ENCODE measurements at regions not wholly inside any gene's neighbourhood (a gene's known extent, or its start where the extent isn't known, plus 50 kb on each side); places are given as distances from the start of the nearest gene placed in this dataset.
A peak's percentile ranks its signal among the peaks of the same experiment; 100 is the strongest.

DNA sequence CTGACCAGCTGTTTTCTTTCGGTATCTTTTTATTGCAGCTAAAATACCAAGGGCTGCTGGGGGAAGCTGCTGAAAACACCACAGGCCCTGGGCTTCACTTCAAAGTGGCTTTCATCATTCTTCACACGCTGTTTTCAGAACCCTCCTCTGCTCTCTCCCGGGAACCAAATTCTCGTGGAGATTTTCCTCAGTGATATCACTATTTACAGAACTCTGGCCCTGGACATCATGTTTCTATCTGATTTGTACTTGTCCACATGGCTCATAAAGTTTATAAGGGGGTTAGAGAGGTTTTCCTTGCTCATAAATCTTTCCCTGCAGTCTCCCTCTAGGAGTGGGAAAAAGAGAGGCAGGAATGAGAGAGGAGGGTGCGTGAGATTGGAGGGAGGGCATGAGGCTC is 177.4 kb upstream of the NPVF start:
- H3K4me3 ChIP-seq (ENCODE audit: low read depth, low read length): no peak overlapping the region
- peak; percentile 87 for DNase-seq (ENCODE audit: extremely low spot score)
- no peaks in the 10 kb centered on the region for H3K36me3 ChIP-seq (ENCODE audit: insufficient read depth)
- H3K4me1 ChIP-seq (ENCODE audit: insufficient read depth): no peaks in the 10 kb centered on the region
- no peak overlapping the region for H3K27ac ChIP-seq (ENCODE audit: low read depth)
- WGBS: 18% methylated on average over 5 of the region's 5 CpGs

DNA sequence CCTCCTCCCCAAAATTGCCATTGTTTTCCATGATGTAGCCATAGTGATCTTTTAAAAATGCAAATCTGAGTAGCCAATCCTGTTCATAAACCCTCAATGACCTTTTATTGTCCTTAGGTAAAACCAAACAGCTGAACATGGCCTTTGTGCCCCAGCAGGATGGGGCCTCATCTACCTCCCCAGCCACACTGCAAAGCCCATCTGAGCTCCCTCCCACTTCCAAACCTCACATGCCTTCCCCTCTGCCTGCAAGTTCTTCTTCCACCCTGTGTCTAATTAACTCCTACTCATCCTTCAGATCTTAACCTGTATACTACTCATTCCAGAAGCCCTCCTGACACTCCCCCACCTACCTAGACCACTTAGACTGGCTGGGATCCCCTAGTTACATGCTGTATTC is 178.8 kb upstream of the NPVF start:
- no peak for DNase-seq (ENCODE audit: extremely low spot score)

DNA sequence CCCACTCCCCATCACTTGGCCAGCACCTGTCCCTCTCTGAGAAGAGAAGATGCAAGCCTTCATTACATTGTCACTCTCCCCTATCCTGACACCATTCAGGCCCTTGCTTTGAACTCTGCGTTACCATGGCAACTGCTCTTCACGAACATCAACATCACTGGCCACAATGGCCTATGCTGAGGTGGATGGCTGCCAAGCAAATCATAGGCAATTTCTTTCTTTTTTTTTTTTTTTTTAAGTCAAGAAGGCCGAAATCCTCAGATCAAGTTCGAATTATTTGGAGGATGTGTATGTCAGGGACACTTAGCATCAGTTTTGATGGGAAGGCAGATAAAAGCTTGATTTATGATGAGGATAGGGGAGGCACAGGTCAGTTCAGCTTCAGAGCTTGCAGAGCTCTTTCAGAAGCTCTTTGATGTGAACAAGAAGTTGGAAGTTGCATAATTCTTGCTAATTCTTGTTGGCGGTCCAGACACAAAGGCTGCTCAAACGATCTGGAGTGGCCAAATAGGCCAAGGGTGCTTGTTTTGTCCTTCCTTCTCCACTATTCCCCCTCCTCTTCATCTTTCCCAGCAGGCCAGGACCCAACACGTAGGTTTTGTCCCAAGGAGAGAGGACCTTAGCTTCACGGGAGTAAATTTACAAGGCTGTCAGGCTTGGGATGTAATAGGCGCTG is 179.9 kb upstream of the NPVF start:
- H3K4me3 ChIP-seq (ENCODE audit: low read depth, low read length): no peak overlapping the region
- H3K27ac ChIP-seq (ENCODE audit: low read depth): peak overlapping the region; percentile 25
- WGBS: 55% methylated on average over 9 of the region's 9 CpGs
- no peaks in the 10 kb centered on the region for H3K4me1 ChIP-seq (ENCODE audit: insufficient read depth)
- DNase-seq (ENCODE audit: extremely low spot score): no peak
- H3K36me3 ChIP-seq (ENCODE audit: insufficient read depth): no peaks in the 10 kb centered on the region

More for the DNA sequence above, 178.8 kb upstream of the NPVF start:
- Histone ChIP-seq H3K36me3 (ENCODE audit: insufficient read depth) (no peaks in the 10 kb centered on the region), H3K27ac (ENCODE audit: low read depth) (no peak overlapping the region), H3K4me3 (ENCODE audit: low read depth, low read length) (no peak overlapping the region), H3K4me1 (ENCODE audit: insufficient read depth) (no peaks in the 10 kb centered on the region)

DNA sequence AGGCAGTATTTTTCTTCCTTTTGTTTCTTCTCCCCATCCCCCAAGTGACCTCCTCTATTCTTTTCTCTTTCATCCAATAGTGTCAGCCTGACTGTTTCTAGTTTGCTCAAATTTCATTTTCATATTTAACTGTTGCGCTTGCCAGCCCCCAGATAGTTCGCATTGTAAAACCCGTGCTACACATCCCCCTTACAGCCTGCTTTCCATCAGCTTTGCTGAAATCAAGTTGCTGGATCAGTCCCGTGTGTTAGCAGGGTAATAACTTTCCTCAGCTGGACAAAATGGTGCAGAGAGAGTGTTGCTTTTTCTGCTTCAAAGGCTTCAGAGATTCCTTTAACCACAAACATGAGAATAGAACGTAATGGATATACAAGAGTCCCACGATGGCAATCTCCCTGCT is 180.6 kb upstream of the NPVF start:
- no peak for DNase-seq (ENCODE audit: extremely low spot score)
- WGBS: 30% methylated on average over 6 of the region's 6 CpGs
- Histone ChIP-seq H3K4me1 (ENCODE audit: insufficient read depth) (no peaks in the 10 kb centered on the region), H3K4me3 (ENCODE audit: low read depth, low read length) (no peak overlapping the region), H3K36me3 (ENCODE audit: insufficient read depth) (no peaks in the 10 kb centered on the region), H3K27ac (ENCODE audit: low read depth) (no peak overlapping the region)

DNA sequence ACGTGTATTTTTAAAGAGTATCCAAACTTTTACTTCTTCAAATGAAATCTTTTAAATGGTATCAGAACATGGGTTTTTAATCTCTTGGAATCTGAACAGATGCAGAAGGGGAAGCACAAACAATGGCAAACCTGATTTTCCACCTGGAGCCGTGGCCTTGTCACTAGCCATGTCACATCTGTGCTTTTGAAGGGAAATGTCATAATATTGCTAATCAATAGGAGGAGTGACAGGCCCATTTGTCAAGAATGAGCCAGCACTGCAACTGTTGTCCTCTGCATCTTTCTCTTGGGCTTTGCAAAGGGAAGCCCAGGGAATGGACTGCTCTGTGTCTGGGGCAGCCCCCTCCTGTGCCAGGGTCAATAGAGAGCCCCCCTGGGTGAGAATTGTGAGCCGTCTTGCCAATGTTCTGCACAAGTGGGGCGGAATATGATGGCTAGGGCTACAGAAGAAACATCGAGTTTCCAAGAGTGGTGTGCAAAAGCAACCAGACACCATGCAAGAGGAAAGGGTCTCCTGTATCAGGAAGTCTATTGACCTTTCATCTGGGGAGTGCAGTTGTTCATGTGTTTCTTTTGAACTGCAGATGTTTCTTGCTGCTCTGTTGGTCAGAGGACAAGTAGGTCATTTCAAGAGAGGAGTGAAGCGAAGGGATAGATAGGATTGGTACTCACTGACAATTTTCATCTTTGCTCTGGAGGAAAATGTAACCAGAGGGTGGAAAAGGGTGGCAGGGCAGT is 181.8 kb upstream of the NPVF start:
- DNase-seq (ENCODE audit: extremely low spot score): no peak
- WGBS: 75% methylated on average over 6 of the region's 6 CpGs
- Histone ChIP-seq H3K36me3 (ENCODE audit: insufficient read depth) (no peaks in the 10 kb centered on the region), H3K27ac (ENCODE audit: low read depth) (no peak overlapping the region), H3K4me1 (ENCODE audit: insufficient read depth) (no peaks in the 10 kb centered on the region), H3K4me3 (ENCODE audit: low read depth, low read length) (no peak overlapping the region)

DNA sequence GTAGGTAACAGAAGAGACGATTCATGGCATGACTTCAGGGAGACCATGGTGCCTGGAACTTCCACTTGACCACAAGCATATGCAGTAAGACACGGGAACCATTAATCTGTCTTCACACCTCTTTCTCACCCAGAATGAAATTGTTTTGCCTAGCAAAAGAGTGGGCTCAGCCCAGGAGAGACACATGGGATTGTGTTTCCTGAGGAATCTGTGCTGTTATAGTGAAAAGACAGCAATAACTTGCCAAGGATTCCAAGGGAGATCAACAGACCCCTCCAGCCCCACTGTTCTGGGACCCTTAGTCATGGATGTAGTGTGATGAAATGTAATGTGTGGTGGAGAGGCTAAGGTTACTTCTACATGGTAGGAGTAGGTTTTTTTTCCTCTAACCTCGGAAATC is 192.5 kb upstream of the NPVF start:
- 56% methylated on average over 3 of the region's 3 CpGs for WGBS
- Histone ChIP-seq H3K36me3 (ENCODE audit: insufficient read depth) (no peaks in the 10 kb centered on the region), H3K4me3 (ENCODE audit: low read depth, low read length) (no peak overlapping the region), H3K4me1 (ENCODE audit: insufficient read depth) (no peaks in the 10 kb centered on the region), H3K27ac (ENCODE audit: low read depth) (no peak overlapping the region)
- DNase-seq (ENCODE audit: extremely low spot score): no peak

DNA sequence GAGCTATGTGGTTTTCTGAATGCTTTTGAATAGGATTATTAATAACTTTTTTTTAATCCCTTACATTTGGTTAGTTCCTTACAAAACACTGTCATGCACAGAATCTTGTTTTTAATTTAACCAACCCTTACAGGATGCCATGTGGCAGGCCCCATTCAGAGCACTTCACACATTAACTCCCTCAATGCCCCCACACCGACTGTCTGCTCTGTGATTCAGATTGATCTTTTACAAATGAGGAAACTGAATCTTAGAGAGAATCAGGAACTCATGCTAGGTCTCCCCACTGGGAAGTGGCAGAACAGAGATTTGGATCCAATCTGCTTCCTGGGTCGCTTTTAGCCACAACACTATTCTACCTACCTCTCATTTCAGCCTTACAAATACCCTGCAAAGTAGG is 195.8 kb upstream of the NPVF start:
- H3K4me1 ChIP-seq (ENCODE audit: insufficient read depth): no peaks in the 10 kb centered on the region
- DNase-seq (ENCODE audit: extremely low spot score): no peak
- 59% methylated on average over 2 of the region's 2 CpGs for WGBS
- no peak overlapping the region for H3K4me3 ChIP-seq (ENCODE audit: low read depth, low read length)
- no peak overlapping the region for H3K27ac ChIP-seq (ENCODE audit: low read depth)
- no peaks in the 10 kb centered on the region for H3K36me3 ChIP-seq (ENCODE audit: insufficient read depth)

DNA sequence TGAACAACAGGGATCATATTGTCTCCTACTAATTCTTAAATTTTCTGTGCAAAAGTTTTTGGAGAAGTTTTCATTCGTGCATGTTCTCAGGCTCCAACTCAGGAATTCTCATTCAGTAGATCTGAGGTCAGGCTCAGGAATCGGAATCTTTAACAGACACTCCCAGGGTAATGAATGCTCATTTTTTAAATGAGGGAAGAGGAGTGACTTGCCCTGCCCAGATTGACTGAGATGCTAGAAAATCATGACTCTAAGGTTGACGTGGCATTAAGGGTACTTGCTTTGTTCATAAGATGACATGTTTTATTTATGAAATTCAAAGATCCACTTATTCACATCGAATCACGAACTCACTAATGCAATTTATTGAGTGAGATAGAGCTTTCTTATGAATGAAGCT is 196.6 kb upstream of the NPVF start:
- H3K4me3 ChIP-seq (ENCODE audit: low read depth, low read length): no peak overlapping the region
- no peak overlapping the region for H3K27ac ChIP-seq (ENCODE audit: low read depth)
- no peak for DNase-seq (ENCODE audit: extremely low spot score)
- H3K36me3 ChIP-seq (ENCODE audit: insufficient read depth): no peaks in the 10 kb centered on the region
- 84% methylated on average over 5 of the region's 5 CpGs for WGBS
- H3K4me1 ChIP-seq (ENCODE audit: insufficient read depth): no peaks in the 10 kb centered on the region

DNA sequence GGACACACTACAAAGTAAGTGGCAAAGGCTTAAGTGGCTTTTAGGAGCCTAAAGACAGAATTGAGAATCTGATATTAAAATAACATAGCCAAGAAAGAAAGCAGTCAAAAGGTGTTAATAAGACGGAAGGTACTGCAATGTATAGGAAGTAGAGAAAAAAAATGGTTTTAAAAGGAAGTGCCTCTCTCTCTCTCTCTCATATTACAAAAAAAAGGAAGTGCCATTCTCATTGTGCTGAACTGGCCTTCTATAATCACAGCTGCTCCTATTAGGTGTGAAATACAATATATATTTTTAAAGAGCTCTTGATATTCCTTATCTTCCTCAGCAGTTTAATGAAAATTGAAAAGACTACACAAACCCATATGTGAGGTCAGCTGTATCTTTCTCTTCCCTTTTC is 199.4 kb upstream of the NPVF start:
- 61% methylated on average over 1 of the region's 1 CpG for WGBS
- Histone ChIP-seq H3K27ac (ENCODE audit: low read depth) (no peak overlapping the region), H3K4me1 (ENCODE audit: insufficient read depth) (no peaks in the 10 kb centered on the region), H3K36me3 (ENCODE audit: insufficient read depth) (no peaks in the 10 kb centered on the region), H3K4me3 (ENCODE audit: low read depth, low read length) (no peak overlapping the region)
- no peak for DNase-seq (ENCODE audit: extremely low spot score)

DNA sequence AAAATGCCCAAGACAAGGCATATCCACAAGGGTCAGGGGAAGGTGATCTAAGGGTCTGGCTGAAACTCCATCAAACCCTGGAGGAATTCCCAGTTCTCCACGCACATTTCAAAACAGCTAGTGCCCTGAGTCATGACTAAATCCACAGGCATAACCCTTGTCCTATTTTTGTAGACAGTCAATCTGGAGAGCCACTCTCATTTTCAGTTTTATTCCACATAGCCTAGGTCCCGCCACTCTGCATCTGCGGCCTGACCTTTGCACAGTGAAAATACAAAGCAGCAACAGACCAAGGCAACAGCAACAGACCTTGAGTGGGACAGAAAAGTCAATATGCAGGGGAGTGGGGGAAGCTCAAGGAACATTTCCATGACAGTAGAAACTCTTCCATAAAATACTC is 201.4 kb upstream of the NPVF start:
- Histone ChIP-seq H3K4me3 (ENCODE audit: low read depth, low read length) (no peak overlapping the region), H3K27ac (ENCODE audit: low read depth) (no peak overlapping the region), H3K4me1 (ENCODE audit: insufficient read depth) (no peaks in the 10 kb centered on the region), H3K36me3 (ENCODE audit: insufficient read depth) (no peaks in the 10 kb centered on the region)
- 69% methylated on average over 3 of the region's 3 CpGs for WGBS
- no peak for DNase-seq (ENCODE audit: extremely low spot score)

DNA sequence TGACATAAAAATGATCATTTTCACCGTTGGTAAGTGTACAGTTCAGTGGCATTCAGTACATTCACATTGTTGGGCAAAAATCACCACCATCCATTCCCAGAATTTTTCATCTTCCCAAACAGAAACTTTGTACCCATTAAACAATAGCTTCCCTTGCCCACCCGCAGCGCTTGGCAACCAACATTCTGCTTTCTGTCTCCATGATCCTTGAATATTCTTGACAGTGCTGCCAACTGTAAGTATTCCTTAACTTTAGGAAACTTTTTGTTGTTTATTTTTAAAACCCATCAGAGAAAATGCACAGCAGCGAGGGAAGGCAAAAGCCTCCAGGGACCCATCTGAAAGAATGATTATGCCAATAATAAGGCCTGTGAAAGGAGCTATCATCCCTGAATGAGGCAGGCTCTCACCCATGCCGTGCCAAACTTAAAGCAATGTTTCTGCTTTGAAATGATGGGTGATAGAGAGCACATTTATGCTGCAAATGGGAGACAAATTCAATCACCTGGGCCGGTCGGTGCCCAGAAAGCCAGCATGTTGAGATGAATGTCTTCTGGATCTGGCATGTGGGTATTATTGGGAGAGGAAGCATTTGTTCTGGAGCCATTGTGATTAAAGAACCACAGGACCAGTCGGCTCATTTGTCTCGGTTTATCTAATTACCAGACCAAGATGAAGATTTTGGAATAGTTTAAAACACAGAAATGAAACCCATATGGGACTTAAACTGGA is 202.1 kb upstream of the NPVF start:
- no peak for DNase-seq (ENCODE audit: extremely low spot score)
- 82% methylated on average over 9 of the region's 9 CpGs for WGBS
- Histone ChIP-seq H3K27ac (ENCODE audit: low read depth) (no peak overlapping the region), H3K4me3 (ENCODE audit: low read depth, low read length) (no peak overlapping the region), H3K36me3 (ENCODE audit: insufficient read depth) (no peaks in the 10 kb centered on the region), H3K4me1 (ENCODE audit: insufficient read depth) (no peaks in the 10 kb centered on the region)

DNA sequence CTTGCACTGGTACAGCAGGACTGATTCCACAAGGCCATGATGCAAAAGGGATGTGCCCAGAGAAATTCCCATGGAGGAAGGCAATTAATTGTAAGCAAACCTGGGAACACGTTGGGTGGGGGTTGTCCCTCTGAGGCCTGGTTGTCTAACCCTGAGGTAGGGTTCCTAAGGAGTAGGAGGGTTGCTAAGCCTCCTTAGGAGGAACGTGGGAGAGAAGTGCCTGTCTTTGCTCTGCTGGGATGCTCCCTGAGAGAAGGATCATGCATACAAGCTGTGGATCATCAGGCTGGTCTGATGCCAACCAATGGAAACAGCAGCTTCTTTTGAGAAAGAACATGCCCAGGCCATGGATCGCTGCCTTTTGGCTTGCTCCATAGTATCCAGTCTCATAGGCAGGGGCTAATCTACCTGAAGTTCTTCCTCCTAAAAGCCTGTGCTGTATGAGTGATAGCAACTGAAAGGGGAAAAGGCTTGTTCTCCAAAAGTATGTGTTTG is 203.7 kb upstream of the NPVF start:
- H3K36me3 ChIP-seq (ENCODE audit: insufficient read depth): no peaks in the 10 kb centered on the region
- DNase-seq (ENCODE audit: extremely low spot score): no peak
- H3K4me1 ChIP-seq (ENCODE audit: insufficient read depth): no peaks in the 10 kb centered on the region
- WGBS: 67% methylated on average over 3 of the region's 3 CpGs
- H3K27ac ChIP-seq (ENCODE audit: low read depth): no peak overlapping the region
- no peak overlapping the region for H3K4me3 ChIP-seq (ENCODE audit: low read depth, low read length)

DNA sequence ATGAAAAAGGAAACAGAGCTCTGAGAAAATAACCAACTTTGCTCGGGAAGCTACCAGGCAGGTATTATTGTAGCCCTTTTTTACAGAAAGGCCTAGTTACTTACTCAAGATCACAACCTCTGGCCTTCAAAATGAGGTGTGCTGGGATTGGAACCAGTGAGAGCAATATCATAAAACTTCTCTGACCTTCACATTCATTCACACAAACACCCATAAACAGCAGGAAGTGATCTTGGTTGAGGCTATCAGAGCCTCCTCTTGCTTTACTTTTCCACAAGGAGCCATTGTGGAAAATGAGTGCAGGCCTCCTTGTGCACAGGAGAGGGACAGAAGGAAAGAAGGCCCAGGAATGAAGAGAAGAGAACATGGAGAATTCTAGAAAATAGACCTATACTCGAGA is 204.5 kb upstream of the NPVF start:
- Histone ChIP-seq H3K4me1 (ENCODE audit: insufficient read depth) (no peaks in the 10 kb centered on the region), H3K27ac (ENCODE audit: low read depth) (no peak overlapping the region), H3K36me3 (ENCODE audit: insufficient read depth) (no peaks in the 10 kb centered on the region), H3K4me3 (ENCODE audit: low read depth, low read length) (no peak overlapping the region)
- WGBS: 68% methylated on average over 2 of the region's 2 CpGs
- no peak for DNase-seq (ENCODE audit: extremely low spot score)

DNA sequence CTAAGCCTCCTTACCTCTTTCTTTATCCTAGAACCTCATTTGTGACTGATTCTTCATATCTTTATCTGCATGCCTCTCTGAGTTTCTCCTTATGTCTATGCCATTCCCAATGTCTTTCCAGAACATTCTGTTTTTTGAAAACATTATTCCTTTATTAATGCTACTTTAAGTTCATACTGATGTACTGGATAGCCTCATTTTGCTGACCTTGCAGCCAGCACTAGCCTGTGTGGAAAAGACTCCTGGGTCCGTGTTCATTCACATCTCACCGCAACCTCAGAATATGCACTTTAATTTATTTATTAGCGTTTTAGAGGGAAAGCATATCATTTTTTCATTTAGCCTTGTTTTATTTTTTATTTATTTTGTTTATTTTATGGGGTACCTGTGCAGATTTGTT is 208.1 kb upstream of the NPVF start:
- H3K4me3 ChIP-seq (ENCODE audit: low read depth, low read length): no peak overlapping the region
- H3K4me1 ChIP-seq (ENCODE audit: insufficient read depth): no peaks in the 10 kb centered on the region
- no peak overlapping the region for H3K27ac ChIP-seq (ENCODE audit: low read depth)
- no peaks in the 10 kb centered on the region for H3K36me3 ChIP-seq (ENCODE audit: insufficient read depth)
- WGBS: 91% methylated on average over 3 of the region's 3 CpGs
- no peak for DNase-seq (ENCODE audit: extremely low spot score)

Measured in urinary bladder (tissue), 3 donors.